ENCODE measurements at regions not wholly inside any gene's neighbourhood (a gene's known extent, or its start where the extent isn't known, plus 50 kb on each side); places are given as distances from the start of the nearest gene placed in this dataset.

GRCh38 chr9:115921301-115921700, 232.3 kb upstream of the PAPPA start:
- H3K4me3 ChIP-seq (ENCODE audit: low read depth, low read length), result no peak overlapping the region
- TF ChIP-seq CTCF (IDR thresholded peaks at IDR 0.05; ENCODE audit: insufficient read depth, low read length, missing control alignments), result no peak
- ChIA-PET CTCF (no interaction called here), POLR2A (no interaction called here)
- DNase-seq (ENCODE audit: low read depth, low spot score), result no peak

- ChIA-PET CTCF (no interaction called here), POLR2A (no interaction called here)
- TF ChIP-seq CTCF (IDR thresholded peaks at IDR 0.05; ENCODE audit: insufficient read depth, low read length, missing control alignments), result no peak
- no peak overlapping the region for H3K4me3 ChIP-seq (ENCODE audit: low read depth, low read length)
- DNase-seq (ENCODE audit: low read depth, low spot score), result no peak
Measured at GRCh38 chr9:115922444-115922843, 231.1 kb upstream of the PAPPA start.

- no peak for DNase-seq (ENCODE audit: low read depth, low spot score)
- POLR2A ChIA-PET, result no interaction called here
- no peak overlapping the region for H3K4me3 ChIP-seq (ENCODE audit: low read depth, low read length)
- TF ChIP-seq CTCF (IDR thresholded peaks at IDR 0.05; ENCODE audit: insufficient read depth, low read length, missing control alignments), result no peak
- CTCF ChIA-PET, result no interaction called here
Measured at GRCh38 chr9:115923410-115923809, 230.2 kb upstream of the PAPPA start.

GRCh38 chr9:115923903-115924668, 229.5 kb upstream of the PAPPA start:
- ChIA-PET POLR2A (no interaction called here), CTCF (interaction anchor here (1.2 to 1.6 kb wide), 2 partner anchors 10 to 330 kb away, joined by 4 to 5 read pairs; no protein-coding TSS in a partner anchor)
- H3K4me3 ChIP-seq (ENCODE audit: low read depth, low read length), result no peak overlapping the region
- no peak for TF ChIP-seq CTCF (IDR thresholded peaks at IDR 0.05; ENCODE audit: insufficient read depth, low read length, missing control alignments)
- no peak for DNase-seq (ENCODE audit: low read depth, low spot score)

- no peak overlapping the region for H3K4me3 ChIP-seq (ENCODE audit: low read depth, low read length)
- DNase-seq (ENCODE audit: low read depth, low spot score), result no peak
- ChIA-PET CTCF (interaction anchor here (1.2 to 1.6 kb wide), 2 partner anchors 11 to 331 kb away, joined by 4 to 5 read pairs; no protein-coding TSS in a partner anchor), POLR2A (no interaction called here)
- TF ChIP-seq CTCF (IDR thresholded peaks at IDR 0.05; ENCODE audit: insufficient read depth, low read length, missing control alignments), result no peak
Measured at GRCh38 chr9:115924669-115924987, 229.0 kb upstream of the PAPPA start.

- CTCF ChIA-PET, result interaction anchor here (1.6 kb wide), 1 partner anchor 12 kb away, joined by 5 read pairs; no protein-coding TSS in a partner anchor
- no peak overlapping the region for H3K4me3 ChIP-seq (ENCODE audit: low read depth, low read length)
- POLR2A ChIA-PET, result no interaction called here
- no peak for DNase-seq (ENCODE audit: low read depth, low spot score)
- TF ChIP-seq CTCF (IDR thresholded peaks at IDR 0.05; ENCODE audit: insufficient read depth, low read length, missing control alignments), result no peak
Measured at GRCh38 chr9:115925424-115925823, 228.2 kb upstream of the PAPPA start.
